GM12874 (cell line): ENCODE measurements at regions not wholly inside any gene's neighbourhood (a gene's known extent, or its start where the extent isn't known, plus 50 kb on each side); places are given as distances from the start of the nearest gene placed in this dataset.

Source experiments
- TF ChIP-seq, protein P1 (sequence below): IDR thresholded peaks from 2 replicates; pipeline ENCODE4 v1.5.1; 2011; ENCODE audit warnings: low read depth, mild to moderate bottlenecking, control low read depth, low read length, moderate library complexity; ENCODE audit not compliant: insufficient read depth

DNA sequence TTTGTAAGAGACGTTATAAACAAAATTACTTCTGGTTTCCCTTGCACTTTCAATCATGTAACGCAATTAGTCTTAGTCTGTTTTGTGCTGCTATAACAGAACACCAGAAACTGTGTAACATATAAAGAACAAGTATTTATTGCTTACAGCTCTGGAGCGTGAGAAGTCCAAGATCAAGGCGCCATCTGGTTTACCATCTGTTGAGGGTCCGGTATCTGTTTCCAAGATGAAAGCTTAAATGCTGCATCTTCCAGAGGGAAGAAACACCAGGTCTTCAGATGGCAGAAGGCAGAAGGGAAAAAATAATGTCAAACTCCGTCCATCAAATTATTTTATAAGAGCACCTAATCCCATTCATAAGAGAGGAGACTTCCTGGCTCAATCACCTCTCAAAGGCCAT is 474.1 kb downstream of the PDGFC start:
- TF ChIP-seq, protein P1, sequence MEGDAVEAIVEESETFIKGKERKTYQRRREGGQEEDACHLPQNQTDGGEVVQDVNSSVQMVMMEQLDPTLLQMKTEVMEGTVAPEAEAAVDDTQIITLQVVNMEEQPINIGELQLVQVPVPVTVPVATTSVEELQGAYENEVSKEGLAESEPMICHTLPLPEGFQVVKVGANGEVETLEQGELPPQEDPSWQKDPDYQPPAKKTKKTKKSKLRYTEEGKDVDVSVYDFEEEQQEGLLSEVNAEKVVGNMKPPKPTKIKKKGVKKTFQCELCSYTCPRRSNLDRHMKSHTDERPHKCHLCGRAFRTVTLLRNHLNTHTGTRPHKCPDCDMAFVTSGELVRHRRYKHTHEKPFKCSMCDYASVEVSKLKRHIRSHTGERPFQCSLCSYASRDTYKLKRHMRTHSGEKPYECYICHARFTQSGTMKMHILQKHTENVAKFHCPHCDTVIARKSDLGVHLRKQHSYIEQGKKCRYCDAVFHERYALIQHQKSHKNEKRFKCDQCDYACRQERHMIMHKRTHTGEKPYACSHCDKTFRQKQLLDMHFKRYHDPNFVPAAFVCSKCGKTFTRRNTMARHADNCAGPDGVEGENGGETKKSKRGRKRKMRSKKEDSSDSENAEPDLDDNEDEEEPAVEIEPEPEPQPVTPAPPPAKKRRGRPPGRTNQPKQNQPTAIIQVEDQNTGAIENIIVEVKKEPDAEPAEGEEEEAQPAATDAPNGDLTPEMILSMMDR: no peak

DNA sequence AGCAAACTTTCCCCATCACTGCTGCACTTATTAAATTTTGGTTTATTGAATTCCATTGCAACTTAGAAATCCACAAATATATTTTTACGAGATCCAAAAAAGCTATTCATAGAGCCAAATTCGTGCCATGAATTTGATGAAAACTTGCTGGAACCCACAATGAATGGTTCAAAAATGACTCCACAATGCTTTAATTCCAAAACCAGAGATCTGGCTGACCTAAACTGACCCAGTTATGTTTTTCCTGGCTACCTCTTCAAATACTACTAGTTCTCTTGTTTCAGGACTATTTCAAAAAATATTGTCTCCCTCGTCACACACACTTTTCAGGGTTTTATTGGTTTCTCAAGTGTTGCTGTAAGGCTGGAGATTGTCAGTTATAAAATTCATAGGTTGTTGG is 474.8 kb downstream of the PDGFC start:
- TF ChIP-seq, protein P1: no peak

DNA sequence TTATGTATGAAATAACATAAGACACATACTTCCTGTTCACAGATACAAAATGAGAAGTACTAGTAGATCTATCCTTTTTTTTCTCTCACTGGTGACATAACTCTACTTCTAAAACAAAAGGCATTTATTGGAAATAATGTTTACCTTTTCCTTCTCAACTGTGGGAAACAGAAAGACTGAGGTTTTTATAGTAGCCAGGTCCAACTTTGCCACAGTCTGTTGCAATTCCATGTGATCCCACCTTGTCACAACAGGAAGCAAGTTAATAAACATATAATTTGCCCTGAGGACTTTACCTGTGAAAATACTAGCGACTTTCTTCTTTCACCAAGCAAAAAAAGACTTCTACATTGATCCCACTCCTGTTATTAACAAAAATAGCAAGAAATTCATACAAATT is 475.8 kb downstream of the PDGFC start:
- TF ChIP-seq, protein P1: no peak

DNA sequence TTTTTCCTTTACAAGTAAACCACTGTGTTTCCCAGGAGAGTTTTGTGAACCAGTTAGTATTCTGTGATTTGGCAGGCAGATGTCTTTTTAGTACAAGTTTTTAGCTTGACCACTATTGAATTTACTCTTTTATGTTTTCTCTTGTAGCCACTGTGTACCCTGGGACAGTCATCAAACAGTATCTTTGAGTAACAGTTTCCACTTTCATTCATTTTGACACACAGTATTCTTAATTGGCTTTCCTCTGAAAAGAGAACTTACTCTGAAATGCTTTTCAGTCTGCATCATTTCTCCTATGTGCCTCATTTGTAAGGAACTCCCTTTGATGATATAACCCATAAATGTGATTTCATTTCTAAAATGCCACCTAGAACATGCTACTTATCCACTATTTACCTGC is 476.5 kb downstream of the PDGFC start:
- TF ChIP-seq, protein P1: no peak

DNA sequence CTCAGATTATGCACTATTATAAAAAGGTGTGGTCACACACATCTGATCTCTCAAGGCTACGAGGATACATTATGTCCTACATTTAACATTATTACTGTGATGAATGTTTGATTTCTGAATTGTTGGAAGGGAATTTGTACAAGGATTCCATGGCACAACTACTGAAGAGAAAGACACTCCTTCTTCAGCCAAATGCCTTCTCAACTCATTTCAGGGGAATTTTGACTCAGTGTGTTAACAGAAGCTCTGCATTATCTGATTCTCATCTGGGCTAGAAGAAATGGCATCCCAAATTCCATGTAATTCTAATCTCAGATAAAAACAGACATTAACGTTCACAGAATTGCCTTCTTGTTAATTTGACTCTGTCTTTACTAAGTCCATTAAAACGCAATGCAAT is 477.7 kb downstream of the PDGFC start:
- TF ChIP-seq, protein P1: no peak

DNA sequence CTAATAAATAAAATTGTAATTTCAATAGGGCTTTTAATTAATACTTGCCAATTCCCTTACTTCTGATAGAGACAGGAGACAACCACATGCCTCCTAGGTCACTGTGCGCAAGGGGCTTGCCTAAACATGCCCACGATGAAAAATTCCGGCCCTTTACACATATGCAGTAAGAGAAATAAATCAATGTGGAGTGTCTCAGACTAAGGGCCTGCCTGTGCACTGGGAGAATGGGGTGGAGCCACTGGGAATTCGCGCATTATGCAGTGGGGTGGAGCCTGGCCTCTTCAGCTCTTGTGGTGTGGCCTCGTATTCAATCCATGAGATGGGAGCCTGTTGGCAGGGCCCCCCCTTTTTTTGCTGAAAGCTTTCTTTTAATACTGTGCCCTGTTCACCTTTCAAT is 484.5 kb downstream of the PDGFC start:
- TF ChIP-seq, protein P1: no peak

DNA sequence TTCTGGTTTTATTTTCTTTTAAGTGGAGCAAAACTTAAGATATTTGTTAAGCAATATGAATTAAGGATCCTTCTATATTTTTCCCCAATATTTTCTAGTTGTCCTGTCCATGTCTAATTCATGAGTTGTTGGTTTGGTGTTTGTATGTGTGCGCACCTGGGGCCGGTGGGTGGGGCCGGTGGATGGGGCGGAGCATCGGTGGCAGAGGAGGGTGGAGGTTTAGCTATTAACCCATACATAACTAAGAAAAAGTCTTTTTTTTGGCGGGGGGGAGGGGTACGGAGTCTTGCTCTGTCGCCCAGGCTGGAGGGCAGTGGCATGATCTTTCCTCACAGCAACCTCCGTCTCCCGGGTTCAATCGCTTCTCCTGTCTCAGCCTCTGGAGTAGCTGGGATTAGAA is 489.8 kb downstream of the PDGFC start:
- TF ChIP-seq, protein P1: no peak

DNA sequence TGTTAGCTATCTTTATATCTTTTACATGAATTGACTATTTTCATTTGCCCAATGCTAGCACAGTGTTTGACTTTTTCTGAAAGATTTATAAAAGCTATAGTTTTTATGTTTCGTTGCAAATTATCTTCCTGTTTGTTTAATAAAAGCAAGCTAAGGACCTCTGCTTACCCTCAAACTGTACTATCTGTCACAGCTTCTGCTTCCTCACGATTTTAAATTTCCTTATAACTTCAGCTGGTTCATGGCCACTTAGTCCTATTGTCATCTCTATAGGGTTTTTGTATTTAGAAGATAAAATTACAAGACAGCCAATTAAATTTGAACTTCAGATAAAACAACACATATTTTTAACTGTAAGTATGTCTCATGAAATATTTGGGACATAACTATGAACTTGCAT is 494.0 kb downstream of the PDGFC start:
- TF ChIP-seq, protein P1: no peak
